PC-3 (cell line): ENCODE measurements at regions not wholly inside any gene's neighbourhood (a gene's known extent, or its start where the extent isn't known, plus 50 kb on each side); places are given as distances from the start of the nearest gene placed in this dataset.

Source experiments
- EZH2 ChIP-seq: fragments of 300-600 bp; sonication (generic); IDR thresholded peaks from one replicate; pipeline ENCODE4 v1.6.1; 2017; ENCODE audit warnings: antibody characterized with exemption, mild to moderate bottlenecking, low read length; ENCODE audit not compliant: unreplicated experiment
- TF ChIP-seq, protein P1 (sequence below): fragments of 300-600 bp; sonication (generic); conservative IDR thresholded peaks from 2 replicates; pipeline ENCODE4 v1.5.1; 2017; ENCODE audit warnings: antibody characterized with exemption, low read depth, mild to moderate bottlenecking, low read length

- TF ChIP-seq, protein P1, sequence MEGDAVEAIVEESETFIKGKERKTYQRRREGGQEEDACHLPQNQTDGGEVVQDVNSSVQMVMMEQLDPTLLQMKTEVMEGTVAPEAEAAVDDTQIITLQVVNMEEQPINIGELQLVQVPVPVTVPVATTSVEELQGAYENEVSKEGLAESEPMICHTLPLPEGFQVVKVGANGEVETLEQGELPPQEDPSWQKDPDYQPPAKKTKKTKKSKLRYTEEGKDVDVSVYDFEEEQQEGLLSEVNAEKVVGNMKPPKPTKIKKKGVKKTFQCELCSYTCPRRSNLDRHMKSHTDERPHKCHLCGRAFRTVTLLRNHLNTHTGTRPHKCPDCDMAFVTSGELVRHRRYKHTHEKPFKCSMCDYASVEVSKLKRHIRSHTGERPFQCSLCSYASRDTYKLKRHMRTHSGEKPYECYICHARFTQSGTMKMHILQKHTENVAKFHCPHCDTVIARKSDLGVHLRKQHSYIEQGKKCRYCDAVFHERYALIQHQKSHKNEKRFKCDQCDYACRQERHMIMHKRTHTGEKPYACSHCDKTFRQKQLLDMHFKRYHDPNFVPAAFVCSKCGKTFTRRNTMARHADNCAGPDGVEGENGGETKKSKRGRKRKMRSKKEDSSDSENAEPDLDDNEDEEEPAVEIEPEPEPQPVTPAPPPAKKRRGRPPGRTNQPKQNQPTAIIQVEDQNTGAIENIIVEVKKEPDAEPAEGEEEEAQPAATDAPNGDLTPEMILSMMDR: no peak
- TF ChIP-seq EZH2: no peak
Observed at GRCh38 chr4:180372691-180373090, 1870.5 kb upstream of the TENM3 start.
